ENCODE measurements at regions not wholly inside any gene's neighbourhood (a gene's known extent, or its start where the extent isn't known, plus 50 kb on each side); places are given as distances from the start of the nearest gene placed in this dataset.

GRCh38 chr13:84405286-84405685, 523.0 kb upstream of the SLITRK1 start:
- in situ Hi-C loops (cut with MboI; ENCODE audit: low sequenced_read_pairs, unreplicated experiment): no loop called here
- no peak for DNase-seq (ENCODE audit: low spot score)
- no peak for TF ChIP-seq CTCF (IDR thresholded peaks at IDR 0.05; ENCODE audit: borderline replicate concordance, control extremely low read depth, extremely low read depth, insufficient read depth, missing control alignments)

- in situ Hi-C loops (cut with MboI; ENCODE audit: low sequenced_read_pairs, unreplicated experiment): no loop called here
- no peak for DNase-seq (ENCODE audit: low spot score)
- TF ChIP-seq CTCF (IDR thresholded peaks at IDR 0.05; ENCODE audit: borderline replicate concordance, control extremely low read depth, extremely low read depth, insufficient read depth, missing control alignments): no peak
These were observed 518.4 kb upstream of the SLITRK1 start for GRCh38 chr13:84400706-84401105.

- no peak for TF ChIP-seq CTCF (IDR thresholded peaks at IDR 0.05; ENCODE audit: borderline replicate concordance, control extremely low read depth, extremely low read depth, insufficient read depth, missing control alignments)
- in situ Hi-C loops (cut with MboI; ENCODE audit: low sequenced_read_pairs, unreplicated experiment): no loop called here
- DNase-seq (ENCODE audit: low spot score): no peak
These were observed 517.2 kb upstream of the SLITRK1 start for GRCh38 chr13:84399320-84400085.

- in situ Hi-C loops (cut with MboI; ENCODE audit: low sequenced_read_pairs, unreplicated experiment): no loop called here
- no peak for DNase-seq (ENCODE audit: low spot score)
- no peak for TF ChIP-seq CTCF (IDR thresholded peaks at IDR 0.05; ENCODE audit: borderline replicate concordance, control extremely low read depth, extremely low read depth, insufficient read depth, missing control alignments)
These were observed 511.8 kb upstream of the SLITRK1 start for GRCh38 chr13:84393981-84394625.

- in situ Hi-C loops (cut with MboI; ENCODE audit: low sequenced_read_pairs, unreplicated experiment): no loop called here
- no peak for TF ChIP-seq CTCF (IDR thresholded peaks at IDR 0.05; ENCODE audit: borderline replicate concordance, control extremely low read depth, extremely low read depth, insufficient read depth, missing control alignments)
- DNase-seq (ENCODE audit: low spot score): no peak
These were observed 498.6 kb upstream of the SLITRK1 start for GRCh38 chr13:84380866-84381265.

- in situ Hi-C loops (cut with MboI; ENCODE audit: low sequenced_read_pairs, unreplicated experiment): no loop called here
- no peak for TF ChIP-seq CTCF (IDR thresholded peaks at IDR 0.05; ENCODE audit: borderline replicate concordance, control extremely low read depth, extremely low read depth, insufficient read depth, missing control alignments)
- no peak for DNase-seq (ENCODE audit: low spot score)
These were observed 494.8 kb upstream of the SLITRK1 start for GRCh38 chr13:84377106-84377505.

Data from GM13976 (cell line).